ENCODE measurements at regions not wholly inside any gene's neighbourhood (a gene's known extent, or its start where the extent isn't known, plus 50 kb on each side); places are given as distances from the start of the nearest gene placed in this dataset.

- ATAC-seq, result no peak
- Histone ChIP-seq H3K9me3 (no peaks in the 10 kb centered on the region), H3K4me1 (no peaks in the 10 kb centered on the region), H3K27ac (no peak overlapping the region), H3K4me3 (no peak overlapping the region), H3K36me3 (ENCODE audit: insufficient read depth in 1 of 2, low read depth in 1 of 2) (no peaks in the 10 kb centered on the region), H3K27me3 (ENCODE audit: insufficient read depth in 3 of 3, low read length in 2 of 3) (no peaks in the 10 kb centered on the region)
- 50 to 54% (median 54%) methylated on average over 5 of the region's 5 CpGs for WGBS, 3 donors
- no peak for DNase-seq
- TF ChIP-seq CTCF (IDR thresholded peaks at IDR 0.05), result no peak
- intact Hi-C loops (cut with DNase I), result no loop called here
Observed at GRCh38 chr15:26477044-26477443, 295.8 kb downstream of the GABRB3 start.

- TF ChIP-seq CTCF (IDR thresholded peaks at IDR 0.05), result no peak
- Histone ChIP-seq H3K4me3 (no peak overlapping the region), H3K4me1 (no peaks in the 10 kb centered on the region), H3K9me3 (no peaks in the 10 kb centered on the region), H3K27ac (no peak overlapping the region), H3K36me3 (ENCODE audit: insufficient read depth in 1 of 2, low read depth in 1 of 2) (no peaks in the 10 kb centered on the region), H3K27me3 (ENCODE audit: insufficient read depth in 3 of 3, low read length in 2 of 3) (no peaks in the 10 kb centered on the region)
- no peak for DNase-seq
- intact Hi-C loops (cut with DNase I), result no loop called here
- 72 to 74% (median 73%) methylated on average over 7 of the region's 7 CpGs for WGBS, 3 donors
- no peak for ATAC-seq
Observed at GRCh38 chr15:26475554-26475953, 297.3 kb downstream of the GABRB3 start.

DNA sequence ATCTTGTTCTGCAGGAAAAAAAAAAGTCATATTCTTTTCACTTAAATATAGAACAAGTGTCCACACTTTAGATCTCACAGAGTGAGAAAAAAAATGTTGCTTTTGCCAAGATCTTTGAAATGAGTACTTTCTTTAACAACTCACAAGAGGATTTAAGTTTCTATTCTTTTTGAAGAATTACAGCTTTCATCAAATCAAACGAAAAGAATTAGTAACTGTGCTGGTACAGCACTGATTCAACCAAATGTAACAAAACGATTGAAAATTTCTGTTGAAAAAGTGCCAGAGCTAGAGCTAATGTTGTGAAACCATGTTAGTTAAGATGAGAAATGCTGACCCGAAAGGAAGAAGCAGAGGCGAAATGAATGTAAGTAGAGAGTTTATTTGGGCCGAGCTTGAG lies 300.2 kb downstream of the GABRB3 start:
- intact Hi-C loops (cut with DNase I), result no loop called here
- H3K4me3 ChIP-seq, result no peak overlapping the region
- no peak overlapping the region for H3K27ac ChIP-seq
- no peaks in the 10 kb centered on the region for H3K27me3 ChIP-seq (ENCODE audit: insufficient read depth in 3 of 3, low read length in 2 of 3)
- DNase-seq, result no peak
- no peaks in the 10 kb centered on the region for H3K36me3 ChIP-seq (ENCODE audit: insufficient read depth in 1 of 2, low read depth in 1 of 2)
- TF ChIP-seq CTCF (IDR thresholded peaks at IDR 0.05), result no peak
- H3K4me1 ChIP-seq, result no peaks in the 10 kb centered on the region
- H3K9me3 ChIP-seq, result no peaks in the 10 kb centered on the region
- no peak for ATAC-seq
- 56 to 60% (median 58%) methylated on average over 5 of the region's 5 CpGs for WGBS, 3 donors

GRCh38 chr15:26461847-26462608 lies 310.8 kb downstream of the GABRB3 start:
- TF ChIP-seq CTCF (IDR thresholded peaks at IDR 0.05), result no peak
- no peak overlapping the region for H3K4me3 ChIP-seq
- no peak for ATAC-seq
- no peaks in the 10 kb centered on the region for H3K4me1 ChIP-seq
- intact Hi-C loops (cut with DNase I), result no loop called here
- WGBS, 3 donors, result 84 to 87% (median 84%) methylated on average over 13 of the region's 13 CpGs
- DNase-seq, result no peak
- H3K27me3 ChIP-seq (ENCODE audit: insufficient read depth in 3 of 3, low read length in 2 of 3), result no peaks in the 10 kb centered on the region
- no peaks in the 10 kb centered on the region for H3K36me3 ChIP-seq (ENCODE audit: insufficient read depth in 1 of 2, low read depth in 1 of 2)
- H3K9me3 ChIP-seq, result peaks cover 2% of the 10 kb centered on the region
- no peak overlapping the region for H3K27ac ChIP-seq

DNA sequence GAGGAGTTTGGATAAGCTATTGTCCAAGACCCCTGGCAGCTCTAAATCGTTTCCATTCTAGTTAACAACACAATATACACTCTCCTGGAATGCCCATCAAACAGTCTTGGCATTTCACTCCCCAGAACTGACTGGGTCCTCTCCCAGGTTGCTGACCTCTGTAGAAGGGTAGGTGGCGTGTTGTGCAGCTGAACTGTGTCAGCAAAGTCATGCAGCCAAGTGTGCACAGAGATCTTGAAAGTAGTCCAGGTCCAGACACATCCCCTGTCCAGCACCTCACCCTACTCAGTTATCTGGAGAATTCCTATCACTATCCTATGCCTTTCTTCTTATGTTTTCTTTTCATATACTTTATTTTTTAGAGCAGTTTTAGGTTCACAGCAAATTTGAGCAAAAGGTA lies 312.7 kb downstream of the GABRB3 start:
- Histone ChIP-seq H3K27ac (no peak overlapping the region), H3K4me1 (no peaks in the 10 kb centered on the region), H3K36me3 (ENCODE audit: insufficient read depth in 1 of 2, low read depth in 1 of 2) (no peaks in the 10 kb centered on the region), H3K4me3 (no peak overlapping the region), H3K27me3 (ENCODE audit: insufficient read depth in 3 of 3, low read length in 2 of 3) (no peaks in the 10 kb centered on the region), H3K9me3 (no peaks in the 10 kb centered on the region)
- intact Hi-C loops (cut with DNase I), result no loop called here
- ATAC-seq, result no peak
- DNase-seq, result no peak
- WGBS, 3 donors, result 43 to 58% (median 46%) methylated on average over 2 of the region's 2 CpGs
- no peak for TF ChIP-seq CTCF (IDR thresholded peaks at IDR 0.05)

Data from psoas muscle (tissue), 7 donors.